ENCODE measurements at regions not wholly inside any gene's neighbourhood (a gene's known extent, or its start where the extent isn't known, plus 50 kb on each side); places are given as distances from the start of the nearest gene placed in this dataset.

DNA sequence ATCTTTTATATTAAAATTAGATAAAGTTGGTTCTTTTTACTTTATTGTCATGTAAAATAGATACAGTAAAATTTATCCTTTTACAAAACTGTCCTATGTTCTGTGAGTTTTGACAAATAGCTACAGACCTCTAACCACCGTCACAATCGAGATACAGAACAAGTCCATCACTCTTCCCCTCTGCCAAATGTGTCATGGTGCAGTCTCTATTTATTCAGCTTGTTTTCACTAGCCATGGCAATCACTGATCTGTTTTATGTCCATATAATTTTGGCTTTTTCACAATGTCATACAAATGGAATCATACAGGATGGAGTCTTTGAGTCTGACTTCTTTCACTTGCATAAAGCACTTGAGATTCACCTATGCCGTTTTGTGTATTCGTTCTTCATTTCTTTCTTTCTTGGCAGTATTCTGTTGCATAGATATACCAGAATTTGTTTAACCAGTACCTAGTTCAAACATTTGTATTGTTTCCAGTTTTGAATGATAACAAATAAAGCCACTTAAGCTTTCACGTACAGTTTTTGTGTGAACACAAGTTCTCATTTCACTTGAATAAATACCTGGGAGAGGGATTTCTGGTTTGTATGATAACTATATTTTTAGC lies 273.2 kb upstream of the MPDZ start:
- TF ChIP-seq, protein P1, sequence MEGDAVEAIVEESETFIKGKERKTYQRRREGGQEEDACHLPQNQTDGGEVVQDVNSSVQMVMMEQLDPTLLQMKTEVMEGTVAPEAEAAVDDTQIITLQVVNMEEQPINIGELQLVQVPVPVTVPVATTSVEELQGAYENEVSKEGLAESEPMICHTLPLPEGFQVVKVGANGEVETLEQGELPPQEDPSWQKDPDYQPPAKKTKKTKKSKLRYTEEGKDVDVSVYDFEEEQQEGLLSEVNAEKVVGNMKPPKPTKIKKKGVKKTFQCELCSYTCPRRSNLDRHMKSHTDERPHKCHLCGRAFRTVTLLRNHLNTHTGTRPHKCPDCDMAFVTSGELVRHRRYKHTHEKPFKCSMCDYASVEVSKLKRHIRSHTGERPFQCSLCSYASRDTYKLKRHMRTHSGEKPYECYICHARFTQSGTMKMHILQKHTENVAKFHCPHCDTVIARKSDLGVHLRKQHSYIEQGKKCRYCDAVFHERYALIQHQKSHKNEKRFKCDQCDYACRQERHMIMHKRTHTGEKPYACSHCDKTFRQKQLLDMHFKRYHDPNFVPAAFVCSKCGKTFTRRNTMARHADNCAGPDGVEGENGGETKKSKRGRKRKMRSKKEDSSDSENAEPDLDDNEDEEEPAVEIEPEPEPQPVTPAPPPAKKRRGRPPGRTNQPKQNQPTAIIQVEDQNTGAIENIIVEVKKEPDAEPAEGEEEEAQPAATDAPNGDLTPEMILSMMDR (IDR thresholded peaks at IDR 0.05; ENCODE audit: low read depth, low read length, missing control alignments), result no peak
- no peak for DNase-seq (ENCODE audit: low read depth)
- no peak overlapping the region for H3K4me3 ChIP-seq (ENCODE audit: low read depth, low read length)
- in situ Hi-C loops (cut with HindIII; ENCODE audit: low sequenced_read_pairs), result no loop called here

- in situ Hi-C loops (cut with HindIII; ENCODE audit: low sequenced_read_pairs), result no loop called here
- no peak overlapping the region for H3K4me3 ChIP-seq (ENCODE audit: low read depth, low read length)
- DNase-seq (ENCODE audit: low read depth), result no peak
- TF ChIP-seq, protein P1 (IDR thresholded peaks at IDR 0.05; ENCODE audit: low read depth, low read length, missing control alignments), result no peak
Observed at GRCh38 chr9:13550519-13550918, 271.0 kb upstream of the MPDZ start.

- DNase-seq (ENCODE audit: low read depth), result no peak
- no peak overlapping the region for H3K4me3 ChIP-seq (ENCODE audit: low read depth, low read length)
- in situ Hi-C loops (cut with HindIII; ENCODE audit: low sequenced_read_pairs), result no loop called here
- TF ChIP-seq, protein P1 (IDR thresholded peaks at IDR 0.05; ENCODE audit: low read depth, low read length, missing control alignments), result no peak
Observed at GRCh38 chr9:13548535-13548934, 269.0 kb upstream of the MPDZ start.

GRCh38 chr9:13535141-13535540 lies 255.6 kb upstream of the MPDZ start:
- in situ Hi-C loops (cut with HindIII; ENCODE audit: low sequenced_read_pairs), result no loop called here

GRCh38 chr9:13534006-13534405 lies 254.5 kb upstream of the MPDZ start:
- TF ChIP-seq, protein P1 (IDR thresholded peaks at IDR 0.05; ENCODE audit: low read depth, low read length, missing control alignments), result no peak

More at GRCh38 chr9:13535141-13535540, 255.6 kb upstream of the MPDZ start:
- H3K4me3 ChIP-seq (ENCODE audit: low read depth, low read length), result no peak overlapping the region
- TF ChIP-seq, protein P1 (IDR thresholded peaks at IDR 0.05; ENCODE audit: low read depth, low read length, missing control alignments), result no peak
- no peak for DNase-seq (ENCODE audit: low read depth)

DNA sequence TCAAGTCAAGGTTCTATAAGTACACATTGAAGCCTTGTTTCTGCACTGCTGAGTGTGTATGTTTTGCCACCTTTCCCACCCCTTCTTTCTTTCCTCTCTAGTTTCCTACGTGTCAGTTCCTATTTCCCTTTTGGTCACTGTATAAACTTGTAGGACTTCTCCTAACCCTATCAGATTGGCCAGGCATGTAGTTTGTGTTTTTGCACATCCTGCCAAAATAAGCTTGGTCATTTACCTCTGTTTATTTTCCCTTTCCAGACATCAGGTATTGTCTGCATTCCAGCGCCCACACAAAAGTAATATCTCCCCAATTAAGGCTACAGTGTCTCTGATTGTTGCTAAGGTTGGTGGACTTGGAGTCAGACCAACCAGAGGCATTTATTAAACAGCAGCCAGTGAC lies 252.9 kb upstream of the MPDZ start:
- in situ Hi-C loops (cut with HindIII; ENCODE audit: low sequenced_read_pairs), result no loop called here
- DNase-seq (ENCODE audit: low read depth), result no peak
- no peak overlapping the region for H3K4me3 ChIP-seq (ENCODE audit: low read depth, low read length)
- TF ChIP-seq, protein P1 (IDR thresholded peaks at IDR 0.05; ENCODE audit: low read depth, low read length, missing control alignments), result no peak

More at GRCh38 chr9:13534006-13534405, 254.5 kb upstream of the MPDZ start:
- no peak for DNase-seq (ENCODE audit: low read depth)
- in situ Hi-C loops (cut with HindIII; ENCODE audit: low sequenced_read_pairs), result no loop called here
- H3K4me3 ChIP-seq (ENCODE audit: low read depth, low read length), result no peak overlapping the region
